OCI-M2 (cell line): ENCODE measurements at regions not wholly inside any gene's neighbourhood (a gene's known extent, or its start where the extent isn't known, plus 50 kb on each side); places are given as distances from the start of the nearest gene placed in this dataset.

Source experiments
- DNase-seq: peaks from one replicate; lab custom pipeline; 2025; ENCODE audit not compliant: unreplicated experiment; lab: John Stamatoyannopoulos, UW

GRCh38 chr4:30837131-30837539 is 117.0 kb downstream of the PCDH7 start:
- no peak for DNase-seq

DNA sequence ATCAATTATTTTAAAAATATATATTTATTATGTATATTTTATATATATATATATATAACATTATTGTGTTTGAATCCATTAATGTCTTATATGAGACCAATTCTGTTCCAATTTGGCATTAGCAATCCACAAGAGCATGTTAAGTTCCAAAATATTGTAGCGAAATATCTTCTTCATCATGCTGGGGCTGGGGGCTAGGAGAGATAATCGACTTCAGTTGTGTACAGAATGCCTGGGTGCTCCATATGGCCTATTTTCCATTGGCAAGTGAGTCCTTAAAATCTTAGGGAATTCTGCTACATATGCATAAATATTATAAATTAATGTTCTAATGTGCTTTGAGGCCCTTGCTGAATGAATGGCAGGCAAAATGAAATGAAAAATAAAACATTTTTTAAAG is 117.7 kb downstream of the PCDH7 start:
- DNase-seq, result no peak

DNA sequence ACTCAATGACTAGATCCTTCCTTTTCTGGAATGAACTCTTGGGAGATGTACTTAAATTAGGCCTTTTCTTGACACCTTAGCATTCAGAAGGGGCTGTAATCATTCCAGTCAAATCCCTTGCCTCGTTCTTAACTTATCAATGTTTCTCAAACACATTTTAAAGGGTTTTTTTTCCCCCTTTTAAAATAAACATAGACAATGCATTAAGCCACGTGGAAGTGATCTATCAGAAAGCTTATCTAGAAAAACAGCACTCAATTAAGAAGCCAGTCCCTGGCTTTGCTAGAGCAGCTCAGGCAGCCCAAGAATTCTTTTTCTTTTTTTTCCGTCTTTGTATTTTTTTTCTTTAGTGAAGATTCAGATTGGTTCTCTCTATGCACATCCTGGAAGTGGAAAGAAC is 118.2 kb downstream of the PCDH7 start:
- no peak for DNase-seq

- no peak for DNase-seq
These were observed 119.7 kb downstream of the PCDH7 start for GRCh38 chr4:30839583-30840520.

- no peak for DNase-seq
These were observed 120.4 kb downstream of the PCDH7 start for GRCh38 chr4:30840571-30840970.

DNA sequence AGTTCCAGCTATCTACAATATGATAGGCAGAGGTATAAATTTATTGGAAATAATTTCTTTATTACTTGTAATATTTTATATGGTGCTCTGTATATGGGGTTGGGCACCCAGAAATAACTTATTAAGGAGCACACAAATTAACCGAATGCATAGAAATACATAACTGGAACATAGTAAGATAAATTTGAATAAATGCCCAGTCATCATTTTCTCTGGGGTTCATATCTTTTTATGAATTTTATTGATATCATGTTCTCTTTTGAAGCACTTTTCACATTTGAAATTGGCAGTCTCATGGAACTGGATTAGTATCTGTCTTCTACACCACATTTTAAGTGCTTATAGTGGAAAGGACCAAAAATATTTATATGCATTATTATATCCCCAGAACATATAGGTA is 122.0 kb downstream of the PCDH7 start:
- no peak for DNase-seq

DNA sequence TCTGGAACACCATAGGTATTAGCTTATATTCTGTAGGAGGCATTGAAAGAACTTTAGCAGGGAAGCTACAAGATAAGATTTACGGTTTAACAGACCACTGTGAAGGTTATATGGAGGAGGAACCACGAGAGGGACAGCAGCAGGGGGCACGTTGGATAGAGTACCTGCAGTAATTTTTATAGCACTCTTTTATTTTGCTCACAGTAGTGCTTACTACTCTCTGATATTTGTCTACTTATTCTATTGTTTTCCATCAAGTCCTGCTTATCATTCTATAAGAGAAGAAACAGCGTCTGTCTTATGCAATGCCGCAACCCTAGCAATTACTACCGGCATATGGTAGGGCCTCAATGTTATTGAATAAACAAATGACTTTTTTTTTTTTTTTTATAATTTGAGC is 122.5 kb downstream of the PCDH7 start:
- DNase-seq, result no peak

- DNase-seq, result no peak
These were observed 124.9 kb downstream of the PCDH7 start for GRCh38 chr4:30844861-30845582.

DNA sequence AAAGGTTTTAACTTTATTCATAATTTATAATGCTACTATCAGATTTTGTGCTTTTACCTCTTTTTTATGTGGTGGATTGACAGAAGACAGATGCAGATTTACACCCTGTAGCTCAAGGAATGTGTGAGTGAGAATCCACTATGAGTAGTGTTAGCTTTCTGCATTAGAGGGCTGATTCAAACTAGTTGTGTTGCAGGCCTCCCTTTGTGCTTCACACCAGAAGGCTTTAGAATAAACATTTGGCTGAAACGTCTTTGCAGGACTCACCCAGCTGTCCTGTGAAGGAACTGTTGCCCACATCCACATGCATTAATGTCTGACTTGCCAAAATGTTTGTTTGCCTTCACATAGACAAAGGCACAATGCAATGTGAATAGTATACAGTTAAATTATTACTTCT is 127.0 kb downstream of the PCDH7 start:
- no peak for DNase-seq

GRCh38 chr4:30847958-30848357 is 127.8 kb downstream of the PCDH7 start:
- DNase-seq, result no peak

DNA sequence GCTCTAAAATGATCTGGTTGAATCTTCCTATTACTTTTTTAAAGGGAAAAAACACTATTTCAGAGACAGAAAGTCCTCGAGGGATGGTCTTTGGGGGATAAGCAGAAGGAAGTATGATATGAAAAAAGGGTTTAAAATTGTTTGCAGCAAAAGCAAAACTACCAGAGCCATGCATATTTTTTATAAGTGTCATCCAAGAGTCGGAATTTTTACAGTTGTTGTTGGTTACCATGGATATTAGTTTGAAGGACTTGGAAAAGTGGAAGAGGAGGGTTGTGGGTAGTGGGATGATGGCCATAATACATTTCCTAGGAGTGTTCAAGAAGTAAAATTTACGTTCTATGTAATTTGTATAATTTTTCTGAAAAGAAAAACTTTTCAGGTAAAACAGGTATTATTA is 134.4 kb downstream of the PCDH7 start:
- no peak for DNase-seq

GRCh38 chr4:30855232-30855631 is 135.1 kb downstream of the PCDH7 start:
- no peak for DNase-seq

GRCh38 chr4:30856795-30857564 is 136.8 kb downstream of the PCDH7 start:
- DNase-seq, result no peak

GRCh38 chr4:30860978-30861377 is 140.8 kb downstream of the PCDH7 start:
- DNase-seq, result no peak

DNA sequence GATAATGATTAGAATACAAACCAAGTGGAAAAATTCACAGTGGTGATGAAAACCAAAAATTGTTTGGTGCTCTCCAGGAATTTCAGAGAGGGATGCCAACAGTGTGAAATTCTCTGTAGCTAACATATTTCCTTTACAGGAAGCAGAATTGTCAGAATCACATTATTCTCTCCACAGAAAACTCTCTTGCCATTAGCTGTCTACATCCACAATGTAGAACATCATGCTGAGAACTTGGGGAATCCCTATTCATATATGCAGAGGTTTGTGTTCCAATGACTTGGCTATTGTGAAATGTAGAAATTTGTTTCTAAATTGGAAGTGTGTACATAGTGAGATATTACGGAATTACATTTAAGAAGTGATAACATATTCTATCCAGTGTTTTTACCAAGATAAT is 142.0 kb downstream of the PCDH7 start:
- no peak for DNase-seq

- DNase-seq, result no peak
These were observed 142.9 kb downstream of the PCDH7 start for GRCh38 chr4:30863021-30863420.

GRCh38 chr4:30865691-30866090 is 145.5 kb downstream of the PCDH7 start:
- DNase-seq, result no peak

DNA sequence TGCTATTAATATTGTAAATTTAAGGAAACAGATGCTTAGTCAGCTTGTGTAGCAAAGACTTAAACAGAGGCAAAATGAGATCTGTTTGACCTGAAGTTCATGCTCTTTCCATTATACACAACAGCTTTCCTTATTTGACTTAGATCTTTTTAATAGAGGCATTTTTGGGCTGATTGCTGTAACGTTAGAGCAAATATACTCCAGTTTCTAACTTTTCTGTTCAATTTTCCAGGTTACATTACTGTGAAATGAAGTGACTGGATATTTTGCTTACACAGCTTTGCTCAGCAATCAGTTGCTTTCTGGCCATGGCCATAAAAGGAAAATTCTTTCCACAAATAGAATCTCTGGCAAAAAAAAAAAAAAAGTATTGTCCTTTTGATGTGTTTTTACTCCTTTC is 146.2 kb downstream of the PCDH7 start:
- DNase-seq, result no peak

GRCh38 chr4:30866907-30867306 is 146.7 kb downstream of the PCDH7 start:
- no peak for DNase-seq

GRCh38 chr4:30867427-30867826 is 147.3 kb downstream of the PCDH7 start:
- no peak for DNase-seq

DNA sequence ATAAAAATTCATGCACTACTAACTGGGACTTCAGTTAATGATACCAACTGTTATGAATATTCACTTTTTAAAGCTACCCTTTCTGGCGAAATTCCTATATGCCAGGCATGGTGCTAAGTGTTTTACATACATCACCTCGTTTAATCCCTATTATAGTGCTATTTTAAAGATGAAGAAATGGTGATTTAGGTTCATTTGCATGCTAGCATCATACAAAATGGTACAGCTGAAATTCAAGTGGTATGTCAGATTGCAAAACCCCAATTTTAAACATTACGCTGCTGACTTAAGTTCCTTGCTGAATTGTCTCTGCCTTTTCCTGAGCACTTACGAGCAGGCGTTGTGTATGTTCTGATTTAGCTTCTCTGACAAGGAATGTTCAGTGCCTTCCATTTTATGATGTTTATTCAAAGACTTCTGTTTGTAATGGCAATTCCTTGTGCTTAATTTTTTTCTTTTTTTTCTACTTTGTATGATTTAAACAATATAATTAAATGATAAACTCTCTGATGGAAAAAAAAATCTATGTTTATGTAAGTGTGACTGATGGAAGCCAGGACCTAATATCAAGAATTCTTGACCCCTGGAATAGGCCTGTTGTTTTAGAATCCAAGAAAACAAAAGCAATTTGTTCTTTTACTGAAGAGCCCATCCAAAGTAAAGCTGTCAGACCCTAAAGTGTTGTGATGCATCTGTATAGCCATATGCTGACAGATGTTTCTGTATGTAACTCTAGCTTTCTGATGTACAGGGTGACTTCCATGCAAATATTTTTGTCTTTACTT is 148.1 kb downstream of the PCDH7 start:
- DNase-seq, result no peak
